LHCN-M2 (cell line): ENCODE measurements at regions not wholly inside any gene's neighbourhood (a gene's known extent, or its start where the extent isn't known, plus 50 kb on each side); places are given as distances from the start of the nearest gene placed in this dataset.
"Not testable (repeated sequence)": the region's sequence is repeated elsewhere in the genome, so short reads cannot be mapped to it uniquely, and the experiment has no call there.

Source experiments
- DNase-seq: peaks from one replicate; pipeline ENCODE4 v3.0.0-alpha.2; 2012; ENCODE audit warnings: low read depth

- no peak for DNase-seq
Measured at GRCh38 chr7:25444991-25445390, 216.7 kb upstream of the NPVF start.

GRCh38 chr7:25448301-25448700 is 220.0 kb upstream of the NPVF start:
- DNase-seq = no peak

- no peak for DNase-seq
Measured at GRCh38 chr7:25454020-25454419, 225.7 kb upstream of the NPVF start.

DNA sequence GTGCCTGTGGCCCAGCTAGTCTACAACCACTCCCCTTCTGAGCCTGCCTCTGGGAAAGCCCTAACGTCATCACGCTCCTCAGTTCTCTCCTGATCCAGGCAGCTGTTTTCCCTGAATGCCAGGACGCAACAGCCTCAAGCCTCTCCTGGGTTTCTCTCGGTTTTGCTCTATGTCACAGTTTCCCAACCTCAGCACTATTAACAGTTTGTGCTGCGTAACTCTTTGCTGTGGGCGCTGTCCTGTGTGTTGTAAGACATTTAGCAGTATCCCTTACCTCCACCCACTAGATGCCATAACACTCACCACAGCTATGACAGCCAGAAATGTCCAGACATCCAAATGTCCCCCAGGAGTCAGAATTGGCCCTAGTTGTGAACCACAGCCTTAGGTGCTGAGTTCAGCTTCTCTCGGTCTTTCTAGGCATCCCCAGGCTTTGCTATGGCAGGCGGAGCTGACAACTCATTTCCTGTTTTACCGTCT is 226.3 kb upstream of the NPVF start:
- peak; percentile 32 for DNase-seq

- DNase-seq = no peak
Measured at GRCh38 chr7:25455683-25456251, 227.5 kb upstream of the NPVF start.

- DNase-seq = no peak
Measured at GRCh38 chr7:25456467-25457171, 228.3 kb upstream of the NPVF start.

GRCh38 chr7:25459057-25459456 is 230.8 kb upstream of the NPVF start:
- DNase-seq = no peak

- no peak for DNase-seq
Measured at GRCh38 chr7:25460433-25460832, 232.1 kb upstream of the NPVF start.

DNA sequence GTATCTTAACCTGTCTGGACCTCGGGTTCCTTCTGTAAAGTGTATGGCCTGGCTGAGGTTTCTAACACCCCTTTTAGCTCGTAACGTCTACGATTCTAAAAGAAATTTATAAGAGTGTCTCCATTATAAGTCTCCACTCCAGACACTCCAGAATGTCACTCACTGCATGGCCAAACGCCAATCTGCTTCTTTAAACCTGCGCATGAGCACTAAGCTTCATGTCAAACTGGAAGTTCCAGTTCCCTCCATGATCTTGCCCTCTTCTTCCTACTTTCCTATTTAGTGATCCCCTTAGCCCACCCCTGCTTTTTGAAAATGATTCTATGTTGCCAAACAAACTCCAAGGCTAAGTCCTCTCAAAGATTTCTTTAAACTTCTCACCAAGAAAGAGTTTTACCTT is 241.4 kb upstream of the NPVF start:
- no peak for DNase-seq

DNA sequence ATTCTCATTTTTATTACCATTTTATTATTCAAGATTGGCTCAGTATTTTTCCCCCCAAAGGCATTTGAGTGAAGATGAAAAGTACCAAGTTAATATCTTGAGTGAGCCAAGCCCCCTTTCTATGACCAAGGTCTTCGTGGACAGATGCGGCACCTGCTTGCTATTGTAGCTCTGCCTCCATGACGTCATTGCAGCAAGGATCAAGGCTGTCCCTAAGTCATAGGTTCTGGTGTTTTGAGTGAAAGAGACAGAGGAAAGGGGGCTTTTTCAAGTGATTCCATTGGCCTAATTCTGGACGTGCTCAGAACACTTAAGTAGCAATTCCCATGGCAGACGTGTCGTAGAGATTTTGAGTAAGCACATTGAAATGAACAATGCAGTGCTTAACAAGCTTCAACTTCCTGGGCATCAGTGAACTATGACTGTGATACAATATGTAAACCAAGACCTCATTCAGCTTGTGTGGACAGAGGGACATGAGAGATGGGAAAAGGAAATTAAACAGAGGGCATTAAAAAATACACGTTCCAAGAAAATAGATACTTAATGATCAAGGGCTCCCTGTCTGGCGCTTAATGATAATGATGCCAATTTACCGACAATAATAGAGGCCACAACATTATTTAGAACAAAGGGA is 248.7 kb upstream of the NPVF start:
- no peak for DNase-seq

GRCh38 chr7:25478221-25478620 is 249.9 kb upstream of the NPVF start:
- DNase-seq = not testable (repeated sequence)

DNA sequence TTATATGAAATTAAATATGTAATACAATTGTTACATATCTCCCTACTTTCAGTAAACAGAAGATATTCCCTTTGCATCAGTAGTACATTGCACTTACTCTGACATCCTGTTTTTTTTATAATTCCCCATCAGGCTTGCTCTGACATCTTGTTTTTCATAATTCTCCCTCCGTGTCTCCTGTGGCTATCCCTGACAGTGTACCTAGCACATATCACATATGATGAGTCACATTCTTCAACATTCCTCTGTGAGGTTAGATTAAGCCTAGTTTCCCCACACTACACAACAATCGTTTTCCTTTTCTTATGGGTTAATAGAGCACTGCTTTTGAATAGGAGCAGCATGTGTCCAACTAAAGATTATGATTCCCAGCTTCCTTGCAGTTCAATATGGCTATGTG is 250.6 kb upstream of the NPVF start:
- DNase-seq = no peak

- DNase-seq = no peak
Measured at GRCh38 chr7:25481891-25482290, 253.6 kb upstream of the NPVF start.

DNA sequence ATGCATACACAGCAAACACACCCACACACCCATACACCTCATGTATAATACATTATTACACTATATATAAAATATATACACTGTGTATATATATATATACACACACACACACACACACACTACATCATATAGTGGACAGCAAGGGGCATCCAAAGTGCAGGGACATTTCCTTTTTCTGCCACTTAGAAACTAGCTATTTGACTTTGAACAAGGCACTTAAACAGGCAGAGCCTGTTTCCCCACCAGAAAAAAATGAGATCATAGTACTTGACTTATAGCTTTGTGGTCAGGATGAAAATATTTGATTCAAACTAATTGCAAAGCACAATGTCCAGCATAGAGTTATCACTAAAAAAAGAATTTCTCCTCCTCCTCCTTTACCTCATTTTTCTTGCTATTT is 254.3 kb upstream of the NPVF start:
- DNase-seq = no peak

GRCh38 chr7:25485026-25485425 is 256.7 kb upstream of the NPVF start:
- DNase-seq = no peak

- no peak for DNase-seq
Measured at GRCh38 chr7:25486656-25487055, 258.4 kb upstream of the NPVF start.

DNA sequence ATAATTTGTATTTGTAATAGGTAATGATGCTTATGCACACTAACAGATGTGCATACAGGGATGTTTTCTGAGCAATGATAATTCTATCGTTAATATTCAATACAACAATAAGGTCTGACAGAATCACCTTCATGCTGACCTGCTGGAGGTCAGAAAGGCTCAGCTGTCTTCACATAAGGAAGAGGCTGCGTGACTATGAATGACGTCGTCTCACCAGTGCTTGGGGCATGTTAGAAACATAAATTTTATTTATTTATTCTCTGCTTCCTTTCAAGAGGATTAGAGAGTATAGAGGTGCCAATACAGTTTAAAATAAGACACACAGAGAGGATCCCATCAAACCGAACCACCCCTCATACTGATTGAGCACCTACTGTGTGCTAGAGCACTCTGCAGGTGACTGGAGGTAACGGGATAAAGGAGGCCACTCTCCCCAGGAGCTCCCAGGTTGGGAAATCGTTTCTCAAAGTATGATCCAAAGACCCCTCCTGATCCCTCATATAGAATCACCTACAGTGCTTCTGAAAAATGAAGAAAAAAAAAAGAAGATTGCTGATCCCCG is 265.6 kb upstream of the NPVF start:
- DNase-seq = no peak

- no peak for DNase-seq
Measured at GRCh38 chr7:25494896-25495295, 266.6 kb upstream of the NPVF start.

DNA sequence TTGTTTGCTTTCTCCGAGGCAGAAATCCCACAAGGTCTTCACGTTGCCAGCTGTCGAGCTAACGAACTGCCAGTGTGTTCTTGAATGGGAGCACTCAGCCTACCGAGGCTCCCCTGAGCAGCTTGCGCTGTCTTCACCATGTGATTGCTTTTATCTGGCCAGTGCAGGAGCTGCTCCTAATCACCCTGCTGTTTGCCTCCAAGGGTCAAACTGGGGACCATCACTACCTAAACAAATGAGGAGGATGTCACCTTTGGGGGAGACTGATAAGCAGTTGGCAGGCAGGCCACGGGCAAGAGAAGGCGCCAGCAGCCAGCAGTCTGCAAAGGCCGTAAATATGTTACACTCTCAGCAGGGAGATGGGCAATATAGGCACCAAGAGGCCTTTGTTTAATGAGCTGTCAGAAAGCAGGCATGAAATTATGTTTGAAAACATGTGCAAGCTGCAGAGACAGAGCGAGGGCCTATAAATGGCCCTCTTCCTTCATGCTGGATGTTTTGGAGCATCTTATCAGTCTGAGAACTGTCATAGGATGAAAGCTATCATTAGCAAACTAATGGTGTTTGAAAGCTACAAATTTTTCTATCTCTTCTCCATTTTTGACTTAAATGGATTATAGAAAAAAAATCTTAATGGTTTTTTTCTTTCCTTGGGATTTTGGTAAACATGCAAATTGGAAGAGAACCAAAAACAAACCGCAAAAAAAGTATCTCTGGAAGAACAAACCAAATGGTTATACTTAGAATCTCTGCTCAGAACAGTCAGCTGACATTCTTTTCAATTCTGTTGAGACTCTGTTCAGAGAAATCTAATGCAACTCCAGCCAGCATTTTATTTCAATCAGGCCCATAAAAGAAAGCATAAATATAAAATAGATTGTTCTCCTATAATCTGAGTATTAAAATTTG is 267.3 kb upstream of the NPVF start:
- DNase-seq = no peak

DNA sequence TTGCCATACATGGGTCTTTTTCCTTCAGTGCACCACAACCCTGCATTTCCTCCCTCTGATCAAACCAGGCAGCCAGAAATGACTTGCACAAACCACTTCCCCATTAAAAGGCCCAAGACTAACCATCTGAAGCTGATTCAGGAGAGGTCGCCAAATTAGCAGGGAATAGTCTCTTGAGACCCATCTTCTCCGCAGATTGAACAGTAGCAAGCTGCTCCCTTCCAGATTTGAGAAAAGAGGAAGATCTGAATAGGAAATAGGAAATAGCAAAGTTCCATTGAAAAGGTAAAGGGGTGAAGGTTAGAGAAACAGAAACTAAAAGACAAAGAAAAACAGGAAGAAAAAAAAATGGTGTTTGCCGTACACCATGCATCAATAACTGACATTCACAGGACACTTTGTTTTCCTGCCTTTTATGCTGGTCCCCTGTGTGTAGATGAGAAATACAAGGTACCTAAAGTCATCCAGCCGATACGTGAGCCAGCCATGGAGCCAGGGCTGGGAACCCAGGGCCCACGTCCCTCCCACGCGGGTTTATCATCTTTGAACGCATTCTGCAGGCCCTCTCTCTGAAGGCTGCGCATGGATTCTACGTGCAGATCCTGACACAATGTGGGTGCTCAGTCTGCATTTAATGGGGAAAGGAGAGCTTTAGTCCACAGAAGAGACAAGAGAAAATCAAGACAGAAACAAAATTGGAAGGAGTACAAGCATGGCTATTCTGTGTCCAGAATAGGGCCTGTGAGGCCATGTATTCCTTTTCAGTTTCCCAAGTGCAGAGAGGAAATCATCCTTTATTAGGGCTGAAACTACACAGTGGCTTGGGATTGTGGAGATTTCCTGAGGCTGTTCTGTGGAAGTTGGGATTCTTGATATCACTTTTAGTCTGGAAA is 268.4 kb upstream of the NPVF start:
- no peak for DNase-seq
